ENCODE measurements at regions not wholly inside any gene's neighbourhood (a gene's known extent, or its start where the extent isn't known, plus 50 kb on each side); places are given as distances from the start of the nearest gene placed in this dataset.
"Not testable (repeated sequence)": the region's sequence is repeated elsewhere in the genome, so short reads cannot be mapped to it uniquely, and the experiment has no call there.

GRCh38 chrX:41003506-41004270 lies 81.6 kb upstream of the USP9X start:
- no peak for DNase-seq (ENCODE audit: low read depth)

GRCh38 chrX:41005445-41005992 lies 79.7 kb upstream of the USP9X start:
- DNase-seq (ENCODE audit: low read depth), result no peak

GRCh38 chrX:41009850-41010846 lies 75.1 kb upstream of the USP9X start:
- peak; percentile 65 for DNase-seq (ENCODE audit: low read depth)

- DNase-seq (ENCODE audit: low read depth), result no peak
Observed at GRCh38 chrX:41014776-41015360, 70.4 kb upstream of the USP9X start.

GRCh38 chrX:41017785-41018184 lies 67.5 kb upstream of the USP9X start:
- not testable (repeated sequence) for DNase-seq (ENCODE audit: low read depth)

- not testable (repeated sequence) for DNase-seq (ENCODE audit: low read depth)
Observed at GRCh38 chrX:41018391-41019040, 66.7 kb upstream of the USP9X start.

- DNase-seq (ENCODE audit: low read depth), result no peak
Observed at GRCh38 chrX:41019041-41019392, 66.2 kb upstream of the USP9X start.

- no peak for DNase-seq (ENCODE audit: low read depth)
Observed at GRCh38 chrX:41022566-41022965, 62.7 kb upstream of the USP9X start.

- no peak for DNase-seq (ENCODE audit: low read depth)
Observed at GRCh38 chrX:41023098-41023497, 62.1 kb upstream of the USP9X start.

- not testable (repeated sequence) for DNase-seq (ENCODE audit: low read depth)
Observed at GRCh38 chrX:41024335-41024734, 60.9 kb upstream of the USP9X start.

- no peak for DNase-seq (ENCODE audit: low read depth)
Observed at GRCh38 chrX:41024755-41025154, 60.5 kb upstream of the USP9X start.

GRCh38 chrX:41025926-41026701 lies 59.1 kb upstream of the USP9X start:
- DNase-seq (ENCODE audit: low read depth), result no peak

GRCh38 chrX:41026702-41027078 lies 58.6 kb upstream of the USP9X start:
- DNase-seq (ENCODE audit: low read depth), result no peak

- no peak for DNase-seq (ENCODE audit: low read depth)
Observed at GRCh38 chrX:41029332-41029731, 55.9 kb upstream of the USP9X start.

- DNase-seq (ENCODE audit: low read depth), result no peak
Observed at GRCh38 chrX:41031256-41031967, 53.8 kb upstream of the USP9X start.

- DNase-seq (ENCODE audit: low read depth), result no peak
Observed at GRCh38 chrX:41033299-41033698, 51.9 kb upstream of the USP9X start.

GRCh38 chrX:41034902-41035301 lies 50.3 kb upstream of the USP9X start:
- not testable (repeated sequence) for DNase-seq (ENCODE audit: low read depth)

Data from GM04503 (cell line).